H9 (cell line): ENCODE measurements at regions not wholly inside any gene's neighbourhood (a gene's known extent, or its start where the extent isn't known, plus 50 kb on each side); places are given as distances from the start of the nearest gene placed in this dataset.

Experiments used
- DNase-seq: peaks from one replicate; pipeline ENCODE4 v3.0.0-alpha.2; 2017
- H2AFZ ChIP-seq: one replicate; pipeline ENCODE4 v1.6.1; 2013; ENCODE audit warnings: mild to moderate bottlenecking, low read length, control low read depth, moderate library complexity
- H2AK5ac ChIP-seq: 2 replicates; pipeline ENCODE4 v1.6.1; 2013; ENCODE audit warnings: low read length, control low read depth, mixed read lengths; ENCODE audit not compliant: insufficient read length
- H2BK120ac ChIP-seq: one replicate; pipeline ENCODE4 v1.6.1; 2013; ENCODE audit warnings: low read depth, mild to moderate bottlenecking, low read length, control low read depth, inconsistent platforms; ENCODE audit not compliant: poor library complexity, severe bottlenecking
- H2BK12ac ChIP-seq: 2 replicates; pipeline ENCODE4 v1.6.1; 2013; ENCODE audit warnings: low read length, control low read depth, mixed read lengths, low read depth; ENCODE audit not compliant: insufficient read length
- H2BK15ac ChIP-seq: 2 replicates; pipeline ENCODE4 v1.6.1; 2013; ENCODE audit warnings: low read depth, low read length, control low read depth
- H2BK20ac ChIP-seq: one replicate; pipeline ENCODE4 v1.6.1; 2013; ENCODE audit warnings: low read depth, mild to moderate bottlenecking, low read length, control low read depth, inconsistent platforms; ENCODE audit not compliant: poor library complexity, severe bottlenecking
- H2BK5ac ChIP-seq: 2 replicates; pipeline ENCODE4 v1.6.1; 2013; ENCODE audit warnings: low read length, control low read depth, mixed read lengths; ENCODE audit not compliant: insufficient read length
- H3K14ac ChIP-seq: 2 replicates; pipeline ENCODE4 v1.6.1; 2013; ENCODE audit warnings: low read length, control low read depth; ENCODE audit not compliant: insufficient read depth
- H3K18ac ChIP-seq: 2 replicates; pipeline ENCODE4 v1.6.1; 2013; ENCODE audit warnings: low read depth, mild to moderate bottlenecking, mixed read lengths, low read length, control low read depth; ENCODE audit not compliant: insufficient read length
- H3K23ac ChIP-seq: 2 replicates; pipeline ENCODE4 v1.6.1; 2013; ENCODE audit warnings: low read length, control low read depth, mixed read lengths, low read depth; ENCODE audit not compliant: insufficient read length
- H3K23me2 ChIP-seq: 2 replicates; pipeline ENCODE4 v1.6.1; 2013; ENCODE audit warnings: low read depth, mild to moderate bottlenecking, mixed read lengths, low read length, control low read depth; ENCODE audit not compliant: insufficient read length, poor library complexity, severe bottlenecking
- H3K27ac ChIP-seq: 2 replicates; pipeline ENCODE4 v1.5.1; 2013; ENCODE audit warnings: low read length, control low read depth, mixed read lengths, low read depth; ENCODE audit not compliant: insufficient read length
- H3K27me3 ChIP-seq: 2 replicates; pipeline ENCODE4 v1.6.1; 2013; ENCODE audit warnings: low read length, control low read depth, inconsistent platforms; ENCODE audit not compliant: insufficient read depth
- H3K4ac ChIP-seq: 2 replicates; pipeline ENCODE4 v1.6.1; 2013; ENCODE audit warnings: low read depth, mild to moderate bottlenecking, control low read depth, inconsistent platforms, low read length, moderate library complexity
- H3K4me1 ChIP-seq: 2 replicates; pipeline ENCODE4 v1.6.1; 2013; ENCODE audit warnings: low read length, control low read depth, inconsistent platforms; ENCODE audit not compliant: insufficient read depth
- H3K4me2 ChIP-seq: 2 replicates; pipeline ENCODE4 v1.6.1; 2013; ENCODE audit warnings: low read length, control low read depth, mixed read lengths; ENCODE audit not compliant: insufficient read length, insufficient read depth
- H3K56ac ChIP-seq: 2 replicates; pipeline ENCODE4 v1.6.1; 2013; ENCODE audit warnings: low read depth, mild to moderate bottlenecking, mixed read lengths, low read length, control low read depth; ENCODE audit not compliant: insufficient read length
- H3K79me1 ChIP-seq: 2 replicates; pipeline ENCODE4 v1.6.1; 2013; ENCODE audit warnings: low read depth, mild to moderate bottlenecking, moderate library complexity, low read length, control low read depth, inconsistent platforms; ENCODE audit not compliant: insufficient read depth, poor library complexity, severe bottlenecking
- H3K79me2 ChIP-seq: 2 replicates; pipeline ENCODE4 v1.6.1; 2013; ENCODE audit warnings: low read length, control low read depth, inconsistent platforms; ENCODE audit not compliant: insufficient read depth
- H3K9ac ChIP-seq: 2 replicates; pipeline ENCODE4 v1.6.1; 2013; ENCODE audit warnings: low read length, control low read depth, mixed read lengths; ENCODE audit not compliant: insufficient read length; ENCODE audit errors: extremely low read depth
- H3K9me3 ChIP-seq: one replicate; pipeline ENCODE4 v1.6.1; 2013; ENCODE audit warnings: low read depth, low read length, inconsistent platforms; ENCODE audit not compliant: control insufficient read depth
- H3T11ph ChIP-seq: one replicate; pipeline ENCODE4 v1.6.1; 2013; ENCODE audit warnings: mild to moderate bottlenecking, low read length, control low read depth, inconsistent platforms
- H4K20me1 ChIP-seq: one replicate; pipeline ENCODE4 v1.6.1; 2013; ENCODE audit not compliant: control insufficient read depth, insufficient read length, insufficient read depth
- H4K5ac ChIP-seq: 2 replicates; pipeline ENCODE4 v1.6.1; 2013; ENCODE audit warnings: low read depth, mild to moderate bottlenecking, mixed read lengths, low read length, control low read depth; ENCODE audit not compliant: insufficient read length
- H4K8ac ChIP-seq: replicated peaks from 2 replicates; pipeline ENCODE4 v1.6.1; 2013; ENCODE audit warnings: low read length, control low read depth, mixed read lengths, low read depth; ENCODE audit not compliant: insufficient read length
- H4K91ac ChIP-seq: 2 replicates; pipeline ENCODE4 v1.6.1; 2013; ENCODE audit warnings: low read depth, mild to moderate bottlenecking, moderate library complexity, mixed read lengths, low read length, control low read depth; ENCODE audit not compliant: insufficient read length
- H3K27ac Mint-ChIP-seq, 3 experiments: 2 replicates in 2 of 3; 3 replicates in 1 of 3; pipeline ENCODE4 v1.8.0; 2020 to 2021; ENCODE audit warnings: mixed read lengths in 3 of 3, mild to moderate bottlenecking in 1 of 3, moderate library complexity in 1 of 3
- H3K27me3 Mint-ChIP-seq: 2 replicates; pipeline ENCODE4 v1.8.0; 2021; ENCODE audit warnings: low read depth, mild to moderate bottlenecking, moderate library complexity, mixed read lengths
- H3K36me3 Mint-ChIP-seq, 3 experiments: 2 replicates in 2 of 3; 3 replicates in 1 of 3; pipeline ENCODE4 v1.8.0; 2020 to 2021; ENCODE audit warnings: low read depth in 3 of 3, mixed read lengths in 3 of 3; ENCODE audit not compliant: insufficient read depth in 1 of 3
- H3K4me1 Mint-ChIP-seq, 2 experiments: 2 replicates each; pipeline ENCODE4 v1.8.0; 2020; ENCODE audit warnings: mixed read lengths in 2 of 2
- H3K4me3 Mint-ChIP-seq, 2 experiments: 2 replicates in 1 of 2; 3 replicates in 1 of 2; pipeline ENCODE4 v1.8.0; 2020 to 2021; ENCODE audit warnings: mild to moderate bottlenecking in 2 of 2, mixed read lengths in 2 of 2, moderate library complexity in 1 of 2
- H3K9me3 Mint-ChIP-seq, 2 experiments: 2 replicates in 1 of 2; 3 replicates in 1 of 2; pipeline ENCODE4 v1.8.0; 2020; ENCODE audit warnings: mild to moderate bottlenecking in 2 of 2, mixed read lengths in 2 of 2, moderate library complexity in 1 of 2
- CTCF ChIP-seq: fragments of 200-600 bp; sonication (generic); conservative IDR thresholded peaks from 3 replicates; pipeline ENCODE4 v1.8.0; 2021; ENCODE audit warnings: antibody characterized with exemption, mild to moderate bottlenecking
- WGBS: extraction: QIAGEN DNeasy Blood & Tissue Kit; methylation state at CpG from one replicate; pipeline ENCODE4 v1.1.7; 2013; ENCODE audit warnings: missing lambda C conversion rate, low lambda C conversion rate, mixed read lengths; ENCODE audit not compliant: insufficient read length; ENCODE audit errors: extremely low coverage; 5-methylcytosine and 5-hydroxymethylcytosine counted together

DNA sequence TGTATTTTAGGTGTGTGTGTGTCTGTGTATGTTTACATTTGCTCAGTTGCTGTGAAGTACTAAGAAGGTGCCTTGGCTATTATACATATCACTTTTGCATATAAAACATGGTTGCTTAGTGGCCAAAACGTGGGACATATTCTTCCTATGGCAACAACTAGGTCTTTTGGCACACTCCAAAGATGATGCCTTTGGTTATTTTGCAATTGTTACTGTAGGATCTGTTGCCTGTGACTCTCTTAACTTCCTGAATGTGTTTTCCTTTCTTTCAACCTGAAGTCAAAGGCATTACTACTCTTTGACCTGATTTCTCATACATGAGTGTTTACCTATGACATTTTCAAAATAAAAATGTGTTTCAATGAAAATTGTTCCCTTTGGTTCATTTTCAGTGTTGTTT lies 160.5 kb downstream of the UBE2E3 start:
- no peaks in the 10 kb centered on the region for H3K4me1 ChIP-seq
- no peaks in the 10 kb centered on the region for H3K27me3 ChIP-seq
- no peaks in the 10 kb centered on the region for H3K23me2 ChIP-seq
- H4K91ac ChIP-seq: no peak overlapping the region
- no peak overlapping the region for H2BK5ac ChIP-seq
- TF ChIP-seq CTCF: no peak
- H3K18ac ChIP-seq: no peak overlapping the region
- Mint-ChIP-seq H3K9me3 (no peaks in the 10 kb centered on the region; a peak in 1 of 5 replicates), H3K4me1 (peaks cover 0 to 3% of the 10 kb centered on the region in 2 experiments; a peak in 2 of 4 replicates), H3K27ac (no peak overlapping the region), H3K27me3 (no peaks in the 10 kb centered on the region), H3K4me3 (no peak overlapping the region), H3K36me3 (no peaks in the 10 kb centered on the region; a peak in 1 of 7 replicates)
- H4K20me1 ChIP-seq: no peaks in the 10 kb centered on the region
- H3K23ac ChIP-seq: no peak overlapping the region
- H4K5ac ChIP-seq: no peak overlapping the region
- H3T11ph ChIP-seq: no peak overlapping the region
- H3K79me1 ChIP-seq: no peaks in the 10 kb centered on the region
- no peak overlapping the region for H3K4me2 ChIP-seq
- H2AK5ac ChIP-seq: no peak overlapping the region
- no peak overlapping the region for H2BK120ac ChIP-seq
- no peak overlapping the region for H3K14ac ChIP-seq
- no peak overlapping the region for H2AFZ ChIP-seq
- no peak overlapping the region for H2BK15ac ChIP-seq
- no peak for DNase-seq
- H3K4ac ChIP-seq: no peak overlapping the region
- whole genome bisulfite sequencing: no CpG with 5 or more reads among the region's 1 CpG
- no peak overlapping the region for H2BK12ac ChIP-seq
- no peaks in the 10 kb centered on the region for H3K79me2 ChIP-seq
- no peak overlapping the region for H3K27ac ChIP-seq
- no peak overlapping the region for H3K56ac ChIP-seq
- no peak overlapping the region for H2BK20ac ChIP-seq
- H3K9ac ChIP-seq: no peak overlapping the region
- no peaks in the 10 kb centered on the region for H3K9me3 ChIP-seq
- H4K8ac ChIP-seq: no peak overlapping the region
